Activated CD8-positive, alpha-beta T cell treated with anti-CD3 and anti-CD28 coated beads for 36 hours (primary cell): ENCODE measurements at regions not wholly inside any gene's neighbourhood (a gene's known extent, or its start where the extent isn't known, plus 50 kb on each side); places are given as distances from the start of the nearest gene placed in this dataset.

Source experiments
- ATAC-seq: fragments of 200-7000 bp; cut with Tn5 transposase; one replicate; pipeline ENCODE4 v1.10.0; 2021; ENCODE audit warnings: mild to moderate bottlenecking, moderate library complexity
- CTCF ChIA-PET: fragments of 350-600 bp; sonication (Branson Sonifier 250); formaldehyde crosslinking; loops from one replicate; lab custom pipeline; 2021; ENCODE audit warnings: antibody characterized with exemption; lab: Charles Lee
- POLR2A ChIA-PET: fragments of 350-600 bp; sonication (Branson Sonifier 250); formaldehyde crosslinking; loops from one replicate; lab custom pipeline; 2021; ENCODE audit warnings: antibody characterized with exemption; lab: Charles Lee
- DNase-seq: peaks from one replicate; pipeline ENCODE4 v3.0.0-alpha.2; 2020
- H3K27ac Mint-ChIP-seq: one replicate; pipeline ENCODE4 v1.8.0; 2021; ENCODE audit warnings: mild to moderate bottlenecking, mixed read lengths
- H3K27me3 Mint-ChIP-seq: one replicate; pipeline ENCODE4 v1.8.0; 2021; ENCODE audit warnings: mixed read lengths
- H3K36me3 Mint-ChIP-seq: one replicate; pipeline ENCODE4 v1.8.0; 2021; ENCODE audit warnings: low read depth, mixed read lengths
- H3K4me1 Mint-ChIP-seq: one replicate; pipeline ENCODE4 v1.8.0; 2021; ENCODE audit warnings: low read depth, mixed read lengths
- H3K4me3 Mint-ChIP-seq: one replicate; pipeline ENCODE4 v1.8.0; 2021; ENCODE audit warnings: mild to moderate bottlenecking, moderate library complexity, mixed read lengths
- H3K9me3 Mint-ChIP-seq: one replicate; pipeline ENCODE4 v1.8.0; 2021; ENCODE audit warnings: mixed read lengths
- intact Hi-C: fragments of 100-400 bp; cut with micrococcal nuclease; formaldehyde crosslinking; loops from one replicate; pipeline ENCODE4 v1.10.0; 2022
- TF ChIP-seq, protein P1 (sequence below): fragments of 200-600 bp; IDR thresholded peaks from one replicate; pipeline ENCODE4 v1.8.0; 2022; ENCODE audit warnings: antibody characterized with exemption, mild to moderate bottlenecking

DNA sequence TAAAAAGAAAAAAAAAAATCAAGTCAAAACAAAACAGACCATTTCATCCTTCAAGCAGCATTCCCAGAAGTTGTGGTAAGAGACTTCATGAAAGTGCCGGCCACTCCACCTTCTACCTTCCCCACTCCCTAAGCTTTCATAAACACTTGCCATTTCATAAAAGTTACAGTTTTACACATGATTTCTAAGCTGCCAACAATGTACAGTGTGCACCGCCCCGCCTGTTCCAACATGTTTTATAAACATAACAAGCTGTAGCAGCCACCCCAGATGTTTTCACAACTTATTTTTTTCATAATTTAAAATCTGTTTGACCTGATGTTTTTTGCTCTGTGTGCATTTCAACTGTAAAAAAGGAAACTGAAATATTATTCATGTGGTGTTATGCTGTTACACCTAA, 608.1 kb downstream of the TOX3 start:
- no peaks in the 10 kb centered on the region for H3K36me3 Mint-ChIP-seq
- ChIA-PET CTCF (no interaction called here), POLR2A (no interaction called here)
- H3K27me3 Mint-ChIP-seq: no peaks in the 10 kb centered on the region
- intact Hi-C loops: no loop called here
- no peak overlapping the region for H3K4me3 Mint-ChIP-seq
- no peak for DNase-seq
- no peak for ATAC-seq
- H3K4me1 Mint-ChIP-seq: no peaks in the 10 kb centered on the region
- no peaks in the 10 kb centered on the region for H3K9me3 Mint-ChIP-seq
- TF ChIP-seq, protein P1, sequence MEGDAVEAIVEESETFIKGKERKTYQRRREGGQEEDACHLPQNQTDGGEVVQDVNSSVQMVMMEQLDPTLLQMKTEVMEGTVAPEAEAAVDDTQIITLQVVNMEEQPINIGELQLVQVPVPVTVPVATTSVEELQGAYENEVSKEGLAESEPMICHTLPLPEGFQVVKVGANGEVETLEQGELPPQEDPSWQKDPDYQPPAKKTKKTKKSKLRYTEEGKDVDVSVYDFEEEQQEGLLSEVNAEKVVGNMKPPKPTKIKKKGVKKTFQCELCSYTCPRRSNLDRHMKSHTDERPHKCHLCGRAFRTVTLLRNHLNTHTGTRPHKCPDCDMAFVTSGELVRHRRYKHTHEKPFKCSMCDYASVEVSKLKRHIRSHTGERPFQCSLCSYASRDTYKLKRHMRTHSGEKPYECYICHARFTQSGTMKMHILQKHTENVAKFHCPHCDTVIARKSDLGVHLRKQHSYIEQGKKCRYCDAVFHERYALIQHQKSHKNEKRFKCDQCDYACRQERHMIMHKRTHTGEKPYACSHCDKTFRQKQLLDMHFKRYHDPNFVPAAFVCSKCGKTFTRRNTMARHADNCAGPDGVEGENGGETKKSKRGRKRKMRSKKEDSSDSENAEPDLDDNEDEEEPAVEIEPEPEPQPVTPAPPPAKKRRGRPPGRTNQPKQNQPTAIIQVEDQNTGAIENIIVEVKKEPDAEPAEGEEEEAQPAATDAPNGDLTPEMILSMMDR: no peak
- no peak overlapping the region for H3K27ac Mint-ChIP-seq

DNA sequence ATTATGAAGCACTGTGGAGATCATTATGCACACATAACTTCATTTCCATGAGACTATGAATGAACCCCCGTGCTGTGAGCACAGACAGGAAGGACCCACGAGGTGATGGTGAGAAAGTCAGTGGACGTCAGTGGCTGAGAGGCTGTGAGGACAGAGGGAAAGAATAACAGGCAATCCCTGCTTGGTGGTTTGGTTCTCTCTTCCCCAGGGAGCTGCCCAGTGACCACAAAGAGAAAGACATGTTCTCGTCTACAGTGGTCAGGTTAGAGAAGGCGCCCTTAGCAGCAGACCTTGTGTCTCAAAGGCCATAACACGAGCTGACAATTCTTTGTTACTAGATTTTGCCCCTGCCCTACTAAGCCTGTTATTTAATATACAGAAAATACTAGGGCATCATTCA, 609.2 kb downstream of the TOX3 start:
- no peak overlapping the region for H3K27ac Mint-ChIP-seq
- no peak for DNase-seq
- TF ChIP-seq, protein P1: no peak
- no peaks in the 10 kb centered on the region for H3K27me3 Mint-ChIP-seq
- intact Hi-C loops: no loop called here
- ChIA-PET CTCF (no interaction called here), POLR2A (no interaction called here)
- no peak for ATAC-seq
- H3K4me1 Mint-ChIP-seq: no peaks in the 10 kb centered on the region
- no peaks in the 10 kb centered on the region for H3K36me3 Mint-ChIP-seq
- H3K9me3 Mint-ChIP-seq: no peaks in the 10 kb centered on the region
- no peak overlapping the region for H3K4me3 Mint-ChIP-seq

DNA sequence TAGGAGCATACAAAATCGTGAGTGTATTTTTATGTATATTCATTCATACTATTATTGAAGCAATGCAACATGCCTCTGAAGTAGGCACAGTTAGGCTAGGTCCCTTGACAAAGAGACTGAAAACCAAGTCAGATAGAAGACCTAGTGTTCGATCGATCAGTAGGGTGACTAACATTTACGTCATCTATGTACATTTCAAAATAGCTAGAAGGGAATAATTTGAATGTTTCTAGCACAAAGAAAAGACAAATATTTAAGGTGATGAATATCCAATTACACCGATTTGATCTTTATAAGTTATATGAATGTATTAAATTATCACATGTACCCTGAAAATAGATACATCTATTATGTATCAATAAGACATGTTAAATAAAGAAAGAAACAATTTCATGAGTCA, 610.1 kb downstream of the TOX3 start:
- Mint-ChIP-seq H3K4me3 (no peak overlapping the region), H3K9me3 (no peaks in the 10 kb centered on the region), H3K27me3 (no peaks in the 10 kb centered on the region), H3K4me1 (no peaks in the 10 kb centered on the region), H3K27ac (no peak overlapping the region), H3K36me3 (no peaks in the 10 kb centered on the region)
- ChIA-PET POLR2A (no interaction called here), CTCF (interaction anchor here (0.6 kb wide), 1 partner anchor 1785 kb away, joined by 3 read pairs; no protein-coding TSS in a partner anchor)
- intact Hi-C loops: no loop called here
- DNase-seq: no peak
- ATAC-seq: no peak
- TF ChIP-seq, protein P1: no peak

DNA sequence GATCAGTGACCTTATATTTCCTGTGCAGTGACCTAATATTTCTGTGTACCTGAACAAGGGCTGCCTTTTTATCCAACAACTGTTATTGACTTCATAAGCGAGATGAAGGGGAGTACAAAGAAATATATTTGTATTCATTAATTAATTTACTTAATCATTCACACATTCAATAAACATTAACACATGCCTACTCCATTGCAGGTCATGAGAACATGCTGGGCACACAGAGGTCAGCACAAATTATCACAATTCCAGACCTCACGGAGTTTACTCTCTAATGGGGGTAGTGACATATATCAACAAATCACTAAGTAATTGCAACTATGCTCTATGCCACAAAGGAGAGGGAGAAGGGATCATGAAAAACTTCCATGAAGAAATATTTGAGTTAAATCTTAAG, 614.6 kb downstream of the TOX3 start:
- POLR2A ChIA-PET: no interaction called here
- ATAC-seq: no peak
- H3K27ac Mint-ChIP-seq: no peak overlapping the region
- H3K36me3 Mint-ChIP-seq: no peaks in the 10 kb centered on the region
- DNase-seq: no peak
- CTCF ChIA-PET: no interaction called here
- no peak overlapping the region for H3K4me3 Mint-ChIP-seq
- H3K4me1 Mint-ChIP-seq: no peaks in the 10 kb centered on the region
- H3K27me3 Mint-ChIP-seq: no peaks in the 10 kb centered on the region
- TF ChIP-seq, protein P1: no peak
- intact Hi-C loops: no loop called here
- peaks cover 2% of the 10 kb centered on the region for H3K9me3 Mint-ChIP-seq

DNA sequence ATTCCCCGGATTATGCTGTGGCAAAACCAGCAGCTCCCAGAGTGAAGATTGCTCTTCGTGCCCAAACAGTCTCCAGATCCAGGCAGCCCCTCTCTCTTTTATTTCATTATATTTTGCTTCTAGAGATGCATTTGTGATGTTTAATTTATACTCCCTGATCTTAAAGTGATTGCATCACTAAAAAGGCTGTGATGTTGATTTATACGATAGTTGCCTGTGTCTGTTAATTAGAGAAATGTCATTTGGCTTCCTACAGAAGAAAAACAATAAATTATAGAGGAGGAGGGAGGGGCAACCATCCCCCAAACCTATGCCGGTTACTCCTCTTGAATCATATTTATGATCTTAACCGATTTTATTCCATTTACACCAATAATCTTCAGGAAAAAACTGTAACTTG, 615.3 kb downstream of the TOX3 start:
- no peaks in the 10 kb centered on the region for H3K27me3 Mint-ChIP-seq
- intact Hi-C loops: no loop called here
- peaks cover 2% of the 10 kb centered on the region for H3K9me3 Mint-ChIP-seq
- CTCF ChIA-PET: interaction anchor here (0.9 kb wide), 1 partner anchor 935 kb away, joined by 3 read pairs; no protein-coding TSS in a partner anchor
- POLR2A ChIA-PET: no interaction called here
- no peak overlapping the region for H3K4me3 Mint-ChIP-seq
- ATAC-seq (no peak), DNase-seq (no peak)
- TF ChIP-seq, protein P1: no peak
- H3K36me3 Mint-ChIP-seq: no peaks in the 10 kb centered on the region
- no peak overlapping the region for H3K27ac Mint-ChIP-seq
- H3K4me1 Mint-ChIP-seq: no peaks in the 10 kb centered on the region
